ENCODE measurements at regions not wholly inside any gene's neighbourhood (a gene's known extent, or its start where the extent isn't known, plus 50 kb on each side); places are given as distances from the start of the nearest gene placed in this dataset.
"Not testable (repeated sequence)": the region's sequence is repeated elsewhere in the genome, so short reads cannot be mapped to it uniquely, and the experiment has no call there.

DNA sequence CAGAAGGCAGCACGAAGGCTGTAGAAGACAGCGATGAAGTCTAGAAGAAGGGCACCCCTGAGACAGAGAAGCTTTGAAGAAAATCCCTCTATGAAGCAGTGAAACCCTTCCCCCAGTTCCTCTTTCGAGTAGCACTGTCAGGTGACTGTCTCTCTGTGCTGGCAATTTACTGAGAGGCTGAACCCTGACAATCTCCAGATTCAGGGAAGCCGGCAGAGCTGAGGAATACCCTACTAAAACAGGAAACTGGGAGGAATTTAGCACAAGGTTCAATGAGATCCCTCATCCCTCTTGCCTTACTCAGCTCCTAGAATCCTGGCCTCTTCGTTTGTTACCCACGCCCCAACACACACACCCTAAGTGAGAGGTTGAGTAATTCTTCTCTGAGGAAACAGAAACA lies 239.7 kb upstream of the NOCT start:
- in situ Hi-C loops (cut with MboI; ENCODE audit: low sequenced_read_pairs, unreplicated experiment) = no loop called here
- TF ChIP-seq, protein P1, sequence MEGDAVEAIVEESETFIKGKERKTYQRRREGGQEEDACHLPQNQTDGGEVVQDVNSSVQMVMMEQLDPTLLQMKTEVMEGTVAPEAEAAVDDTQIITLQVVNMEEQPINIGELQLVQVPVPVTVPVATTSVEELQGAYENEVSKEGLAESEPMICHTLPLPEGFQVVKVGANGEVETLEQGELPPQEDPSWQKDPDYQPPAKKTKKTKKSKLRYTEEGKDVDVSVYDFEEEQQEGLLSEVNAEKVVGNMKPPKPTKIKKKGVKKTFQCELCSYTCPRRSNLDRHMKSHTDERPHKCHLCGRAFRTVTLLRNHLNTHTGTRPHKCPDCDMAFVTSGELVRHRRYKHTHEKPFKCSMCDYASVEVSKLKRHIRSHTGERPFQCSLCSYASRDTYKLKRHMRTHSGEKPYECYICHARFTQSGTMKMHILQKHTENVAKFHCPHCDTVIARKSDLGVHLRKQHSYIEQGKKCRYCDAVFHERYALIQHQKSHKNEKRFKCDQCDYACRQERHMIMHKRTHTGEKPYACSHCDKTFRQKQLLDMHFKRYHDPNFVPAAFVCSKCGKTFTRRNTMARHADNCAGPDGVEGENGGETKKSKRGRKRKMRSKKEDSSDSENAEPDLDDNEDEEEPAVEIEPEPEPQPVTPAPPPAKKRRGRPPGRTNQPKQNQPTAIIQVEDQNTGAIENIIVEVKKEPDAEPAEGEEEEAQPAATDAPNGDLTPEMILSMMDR (IDR thresholded peaks at IDR 0.05; ENCODE audit: borderline replicate concordance, control extremely low read depth, extremely low read depth, insufficient read depth, missing control alignments) = no peak
- no peak for DNase-seq (ENCODE audit: low spot score)

DNA sequence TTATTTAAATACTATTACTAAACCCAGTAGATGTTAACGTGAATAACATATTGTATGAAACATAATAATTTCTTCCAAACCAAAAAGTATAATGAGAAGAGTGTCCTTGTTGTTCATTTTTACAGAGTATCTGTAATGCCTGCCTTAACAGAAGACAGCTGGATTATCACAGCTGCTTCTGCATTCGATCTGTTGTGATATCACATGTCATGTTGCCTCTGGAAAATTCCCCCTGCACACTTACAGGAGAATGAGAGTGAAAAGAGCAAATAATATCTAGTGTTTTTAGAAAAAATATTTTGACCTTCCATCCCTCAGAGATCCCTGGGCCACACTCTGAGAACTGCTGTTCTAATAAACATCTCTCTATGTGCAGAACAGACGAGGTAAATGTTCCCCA lies 240.1 kb upstream of the NOCT start:
- in situ Hi-C loops (cut with MboI; ENCODE audit: low sequenced_read_pairs, unreplicated experiment) = no loop called here
- TF ChIP-seq, protein P1 (IDR thresholded peaks at IDR 0.05; ENCODE audit: borderline replicate concordance, control extremely low read depth, extremely low read depth, insufficient read depth, missing control alignments) = no peak
- DNase-seq (ENCODE audit: low spot score) = no peak

DNA sequence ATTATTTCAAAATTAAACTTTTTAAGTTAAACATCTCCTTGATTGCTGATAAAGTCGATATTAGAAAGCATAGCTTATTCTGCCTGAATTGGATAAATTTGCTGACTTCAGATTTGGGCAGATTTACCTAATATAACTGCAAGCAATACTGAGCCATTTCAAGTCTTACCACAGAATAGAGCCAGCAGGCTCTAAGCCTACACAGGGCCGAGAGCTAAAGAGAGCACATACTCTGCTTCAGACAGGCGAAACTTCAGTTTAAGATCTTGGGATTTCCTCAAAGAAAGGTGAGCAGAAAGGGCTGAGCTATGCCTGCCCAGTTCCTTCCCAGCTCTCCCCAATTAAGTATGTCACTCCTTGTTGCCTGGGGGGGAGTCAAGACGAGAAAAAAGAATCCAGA lies 240.6 kb upstream of the NOCT start:
- no peak for DNase-seq (ENCODE audit: low spot score)
- TF ChIP-seq, protein P1 (IDR thresholded peaks at IDR 0.05; ENCODE audit: borderline replicate concordance, control extremely low read depth, extremely low read depth, insufficient read depth, missing control alignments) = no peak
- in situ Hi-C loops (cut with MboI; ENCODE audit: low sequenced_read_pairs, unreplicated experiment) = no loop called here

DNA sequence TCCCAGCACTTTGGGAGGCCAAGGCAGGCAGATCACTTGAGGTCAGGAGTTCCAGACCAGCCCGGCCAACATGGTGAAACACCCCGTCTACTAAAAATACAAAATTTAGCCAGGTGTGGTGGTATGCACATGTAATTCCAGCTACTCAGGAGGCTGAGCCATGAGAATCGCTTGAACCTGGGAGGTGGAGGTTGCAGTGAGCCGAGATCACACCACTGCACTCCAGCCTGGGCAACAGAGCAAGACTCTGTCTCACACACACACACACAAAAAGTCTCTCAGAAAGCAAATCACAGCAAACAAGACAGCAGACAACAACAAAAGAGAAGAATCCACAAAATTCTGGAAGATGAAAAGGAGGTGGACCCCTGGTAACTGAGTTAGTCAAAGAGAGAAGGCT lies 241.5 kb upstream of the NOCT start:
- DNase-seq (ENCODE audit: low spot score); in situ Hi-C loops (cut with MboI; ENCODE audit: low sequenced_read_pairs, unreplicated experiment): not testable (repeated sequence)

DNA sequence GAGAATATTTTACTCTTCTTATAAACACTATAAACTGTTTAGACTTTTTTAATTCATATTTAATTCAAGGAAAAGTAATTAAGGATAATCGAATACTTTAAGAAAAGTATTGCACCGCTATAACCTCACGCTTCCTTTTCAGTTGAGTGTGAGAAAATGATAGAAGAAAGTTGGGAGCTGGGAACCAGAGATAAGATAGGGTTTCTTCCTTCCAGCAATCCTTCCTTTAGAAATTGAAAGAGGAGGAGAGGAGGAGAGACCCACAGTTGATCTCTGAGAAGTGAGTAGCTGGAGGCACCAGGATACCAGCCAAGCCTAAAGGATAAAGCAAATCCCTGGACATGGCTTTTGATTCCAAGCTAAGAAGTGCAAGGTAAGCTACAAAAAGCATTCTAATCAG lies 242.3 kb upstream of the NOCT start:
- TF ChIP-seq, protein P1 (IDR thresholded peaks at IDR 0.05; ENCODE audit: borderline replicate concordance, control extremely low read depth, extremely low read depth, insufficient read depth, missing control alignments) = no peak
- no peak for DNase-seq (ENCODE audit: low spot score)
- in situ Hi-C loops (cut with MboI; ENCODE audit: low sequenced_read_pairs, unreplicated experiment) = no loop called here

DNA sequence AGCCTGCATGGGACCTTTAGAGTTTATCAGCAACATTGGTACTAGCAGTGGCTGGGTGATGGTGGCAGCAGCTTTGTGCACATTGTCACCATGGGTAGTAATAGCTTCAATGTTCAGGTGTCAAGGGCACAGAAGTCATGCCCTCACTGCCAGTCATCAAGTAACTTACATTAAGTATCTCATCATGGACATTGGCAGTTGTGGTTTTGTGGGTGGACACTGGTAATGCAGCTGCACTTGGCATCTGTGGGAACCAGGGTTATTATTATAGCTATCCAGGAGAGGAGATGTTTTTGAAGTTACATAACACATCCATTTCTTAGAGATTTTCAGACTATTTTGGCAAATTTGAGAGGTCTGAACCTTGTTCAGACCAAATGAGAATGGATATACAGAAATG lies 243.2 kb upstream of the NOCT start:
- TF ChIP-seq, protein P1 (IDR thresholded peaks at IDR 0.05; ENCODE audit: borderline replicate concordance, control extremely low read depth, extremely low read depth, insufficient read depth, missing control alignments) = no peak
- DNase-seq (ENCODE audit: low spot score) = no peak

DNA sequence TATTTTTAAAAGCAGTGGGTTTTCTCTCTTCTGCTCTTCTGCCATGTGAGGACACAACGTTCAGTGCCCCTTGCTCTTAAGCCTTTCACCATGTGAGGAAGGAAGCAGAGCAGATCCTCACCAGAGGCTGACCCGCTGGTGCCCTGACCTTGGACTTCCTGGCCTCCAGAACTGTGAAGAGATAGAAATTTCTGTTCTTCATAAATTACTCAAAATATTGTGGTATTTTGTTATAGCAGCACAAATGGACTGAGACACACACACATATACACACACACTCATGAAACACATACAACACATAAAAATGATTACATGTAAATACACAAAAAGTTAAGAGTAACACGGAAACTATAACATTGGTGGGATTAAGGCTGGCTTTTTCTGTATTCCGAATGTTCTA lies 244.8 kb upstream of the NOCT start:
- DNase-seq (ENCODE audit: low spot score) = no peak
- in situ Hi-C loops (cut with MboI; ENCODE audit: low sequenced_read_pairs, unreplicated experiment) = no loop called here
- TF ChIP-seq, protein P1 (IDR thresholded peaks at IDR 0.05; ENCODE audit: borderline replicate concordance, control extremely low read depth, extremely low read depth, insufficient read depth, missing control alignments) = no peak

More for the DNA sequence above, 243.2 kb upstream of the NOCT start:
- in situ Hi-C loops (cut with MboI; ENCODE audit: low sequenced_read_pairs, unreplicated experiment) = no loop called here

All from GM13976 (cell line).